ENCODE measurements at regions not wholly inside any gene's neighbourhood (a gene's known extent, or its start where the extent isn't known, plus 50 kb on each side); places are given as distances from the start of the nearest gene placed in this dataset.

DNA sequence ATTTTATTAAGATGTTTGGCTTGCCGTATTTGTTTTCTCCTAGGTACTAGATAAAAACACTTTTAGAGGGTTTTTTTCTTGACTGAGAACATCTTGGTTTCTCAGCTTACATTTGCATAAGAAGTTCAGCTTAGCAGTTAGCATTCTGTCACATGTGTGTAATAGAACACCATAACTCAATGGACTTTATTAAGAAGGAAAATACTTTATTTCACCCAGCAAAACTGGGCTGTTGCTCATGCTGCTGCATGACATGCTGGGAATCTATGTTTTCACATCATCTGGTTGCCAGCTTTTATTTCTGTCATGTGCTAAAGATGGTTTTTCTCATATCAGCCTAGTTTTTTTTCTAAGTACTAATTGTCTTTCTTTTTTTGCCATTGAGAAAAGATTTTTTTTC, 144.6 kb downstream of the UTRN start:
- TF ChIP-seq, protein P1, sequence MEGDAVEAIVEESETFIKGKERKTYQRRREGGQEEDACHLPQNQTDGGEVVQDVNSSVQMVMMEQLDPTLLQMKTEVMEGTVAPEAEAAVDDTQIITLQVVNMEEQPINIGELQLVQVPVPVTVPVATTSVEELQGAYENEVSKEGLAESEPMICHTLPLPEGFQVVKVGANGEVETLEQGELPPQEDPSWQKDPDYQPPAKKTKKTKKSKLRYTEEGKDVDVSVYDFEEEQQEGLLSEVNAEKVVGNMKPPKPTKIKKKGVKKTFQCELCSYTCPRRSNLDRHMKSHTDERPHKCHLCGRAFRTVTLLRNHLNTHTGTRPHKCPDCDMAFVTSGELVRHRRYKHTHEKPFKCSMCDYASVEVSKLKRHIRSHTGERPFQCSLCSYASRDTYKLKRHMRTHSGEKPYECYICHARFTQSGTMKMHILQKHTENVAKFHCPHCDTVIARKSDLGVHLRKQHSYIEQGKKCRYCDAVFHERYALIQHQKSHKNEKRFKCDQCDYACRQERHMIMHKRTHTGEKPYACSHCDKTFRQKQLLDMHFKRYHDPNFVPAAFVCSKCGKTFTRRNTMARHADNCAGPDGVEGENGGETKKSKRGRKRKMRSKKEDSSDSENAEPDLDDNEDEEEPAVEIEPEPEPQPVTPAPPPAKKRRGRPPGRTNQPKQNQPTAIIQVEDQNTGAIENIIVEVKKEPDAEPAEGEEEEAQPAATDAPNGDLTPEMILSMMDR (IDR thresholded peaks at IDR 0.05): no peak
- TF ChIP-seq, protein P2, sequence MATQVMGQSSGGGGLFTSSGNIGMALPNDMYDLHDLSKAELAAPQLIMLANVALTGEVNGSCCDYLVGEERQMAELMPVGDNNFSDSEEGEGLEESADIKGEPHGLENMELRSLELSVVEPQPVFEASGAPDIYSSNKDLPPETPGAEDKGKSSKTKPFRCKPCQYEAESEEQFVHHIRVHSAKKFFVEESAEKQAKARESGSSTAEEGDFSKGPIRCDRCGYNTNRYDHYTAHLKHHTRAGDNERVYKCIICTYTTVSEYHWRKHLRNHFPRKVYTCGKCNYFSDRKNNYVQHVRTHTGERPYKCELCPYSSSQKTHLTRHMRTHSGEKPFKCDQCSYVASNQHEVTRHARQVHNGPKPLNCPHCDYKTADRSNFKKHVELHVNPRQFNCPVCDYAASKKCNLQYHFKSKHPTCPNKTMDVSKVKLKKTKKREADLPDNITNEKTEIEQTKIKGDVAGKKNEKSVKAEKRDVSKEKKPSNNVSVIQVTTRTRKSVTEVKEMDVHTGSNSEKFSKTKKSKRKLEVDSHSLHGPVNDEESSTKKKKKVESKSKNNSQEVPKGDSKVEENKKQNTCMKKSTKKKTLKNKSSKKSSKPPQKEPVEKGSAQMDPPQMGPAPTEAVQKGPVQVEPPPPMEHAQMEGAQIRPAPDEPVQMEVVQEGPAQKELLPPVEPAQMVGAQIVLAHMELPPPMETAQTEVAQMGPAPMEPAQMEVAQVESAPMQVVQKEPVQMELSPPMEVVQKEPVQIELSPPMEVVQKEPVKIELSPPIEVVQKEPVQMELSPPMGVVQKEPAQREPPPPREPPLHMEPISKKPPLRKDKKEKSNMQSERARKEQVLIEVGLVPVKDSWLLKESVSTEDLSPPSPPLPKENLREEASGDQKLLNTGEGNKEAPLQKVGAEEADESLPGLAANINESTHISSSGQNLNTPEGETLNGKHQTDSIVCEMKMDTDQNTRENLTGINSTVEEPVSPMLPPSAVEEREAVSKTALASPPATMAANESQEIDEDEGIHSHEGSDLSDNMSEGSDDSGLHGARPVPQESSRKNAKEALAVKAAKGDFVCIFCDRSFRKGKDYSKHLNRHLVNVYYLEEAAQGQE (IDR thresholded peaks at IDR 0.05; ENCODE audit: insufficient read depth in 1 of 2, low read depth in 2 of 2, low read length in 1 of 2): no peak
